Left renal pelvis (tissue), 4 donors: ENCODE measurements at regions not wholly inside any gene's neighbourhood (a gene's known extent, or its start where the extent isn't known, plus 50 kb on each side); places are given as distances from the start of the nearest gene placed in this dataset.
"Not testable (repeated sequence)": the region's sequence is repeated elsewhere in the genome, so short reads cannot be mapped to it uniquely, and the experiment has no call there.

ENCODE experiments used
- DNase-seq, 4 donors: peaks; one replicate each; pipeline ENCODE4 v3.0.0-alpha.2; 2013; ENCODE audit warnings: low read depth in 4 of 4, low spot score in 3 of 4

DNA sequence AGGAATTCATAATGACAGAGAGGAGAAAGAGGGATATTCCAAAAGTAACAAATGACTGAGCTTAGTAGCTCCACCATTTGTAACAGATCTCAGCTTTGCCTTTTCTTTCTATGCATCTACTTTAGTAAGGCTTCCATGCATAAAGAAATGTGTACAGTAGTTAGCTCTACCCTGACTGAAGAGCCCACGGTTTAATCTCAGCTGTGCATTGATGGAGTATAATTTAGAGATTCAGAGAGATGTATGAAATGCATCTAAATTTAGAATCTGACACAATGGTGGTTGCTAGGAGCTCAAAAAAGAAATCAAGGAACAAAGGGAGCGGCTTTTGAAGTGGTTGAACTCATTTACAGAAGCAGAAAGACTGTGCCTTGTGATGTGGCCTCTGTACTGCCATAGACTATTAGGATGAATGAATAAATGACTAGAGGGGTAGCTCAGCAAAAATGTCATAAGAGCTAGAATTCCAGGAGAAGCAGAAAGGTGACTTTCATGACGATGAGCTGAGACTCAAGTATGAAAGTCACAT, 838.6 kb downstream of the RPS29 start:
- no peak for DNase-seq

DNA sequence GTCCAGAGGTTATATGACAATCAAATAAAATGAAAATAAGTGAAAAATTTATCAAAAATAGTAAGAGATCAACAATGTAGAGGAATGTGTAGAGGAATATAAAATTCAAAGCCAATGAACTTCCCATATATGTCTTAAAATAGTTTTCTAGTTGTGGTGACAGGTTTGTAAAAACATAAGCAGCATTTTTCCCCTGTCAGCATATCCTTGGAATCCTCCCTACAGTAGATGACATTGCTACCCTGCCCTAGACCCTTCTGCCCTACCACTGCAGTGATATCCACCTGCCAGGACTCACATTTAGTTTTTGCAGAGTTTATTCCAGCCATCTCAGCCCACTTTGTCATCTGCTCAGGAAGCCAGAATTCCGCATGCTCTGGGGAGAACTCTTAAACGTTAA, 842.0 kb downstream of the RPS29 start:
- no peak for DNase-seq

DNA sequence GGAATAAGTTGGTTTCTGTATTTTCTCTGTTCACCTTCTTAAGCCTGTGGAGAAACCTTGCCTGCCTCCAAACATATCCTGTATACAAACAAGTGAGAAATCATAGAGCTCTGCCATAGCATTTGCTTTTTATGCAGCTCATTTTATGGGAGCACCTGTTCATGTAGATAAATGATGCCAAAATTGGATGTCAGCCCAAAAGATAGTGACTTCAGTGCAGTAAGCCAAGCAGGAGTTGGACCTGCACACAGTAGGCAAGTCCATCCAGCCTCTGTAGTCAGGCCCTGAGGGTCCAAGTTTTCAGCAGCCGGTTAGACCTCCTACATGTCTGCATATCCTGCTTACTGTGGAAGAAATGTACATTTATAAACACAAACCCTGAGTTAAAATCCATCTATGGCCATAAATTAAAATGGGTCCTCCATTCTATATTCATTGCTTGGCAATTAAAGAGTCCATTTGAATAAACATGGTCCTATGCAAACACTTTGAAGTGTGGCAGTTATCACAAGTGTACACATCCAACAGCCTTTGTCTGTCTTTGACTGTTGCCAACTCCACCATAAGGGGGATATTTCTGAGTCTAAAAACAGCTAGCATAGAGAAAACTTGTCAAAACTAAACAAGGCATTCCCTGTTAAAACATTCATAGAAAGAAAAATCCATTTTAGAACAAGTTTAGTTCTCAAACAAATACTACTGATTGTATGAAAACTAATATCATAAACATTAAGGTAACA, 847.8 kb downstream of the RPS29 start:
- no peak for DNase-seq

DNA sequence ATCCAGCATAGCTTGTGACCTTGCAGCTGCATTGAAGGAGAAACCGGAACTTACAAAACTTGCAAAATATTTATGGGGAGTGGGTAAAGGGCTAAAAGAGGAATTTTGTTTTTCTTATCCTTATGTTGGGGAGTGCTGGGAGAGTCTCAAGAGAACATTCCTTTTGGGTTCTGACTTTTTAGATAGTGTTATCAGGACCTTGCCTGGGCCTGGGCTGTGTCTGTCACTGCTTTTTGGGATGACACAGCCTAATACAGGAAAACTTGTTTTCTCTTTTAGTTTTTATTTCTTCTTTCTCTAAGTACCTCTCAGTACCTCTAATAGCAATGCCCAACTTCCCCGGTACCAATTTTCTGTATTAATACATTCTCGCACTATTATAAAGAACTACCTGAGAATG, 850.6 kb downstream of the RPS29 start:
- DNase-seq, result no peak

DNA sequence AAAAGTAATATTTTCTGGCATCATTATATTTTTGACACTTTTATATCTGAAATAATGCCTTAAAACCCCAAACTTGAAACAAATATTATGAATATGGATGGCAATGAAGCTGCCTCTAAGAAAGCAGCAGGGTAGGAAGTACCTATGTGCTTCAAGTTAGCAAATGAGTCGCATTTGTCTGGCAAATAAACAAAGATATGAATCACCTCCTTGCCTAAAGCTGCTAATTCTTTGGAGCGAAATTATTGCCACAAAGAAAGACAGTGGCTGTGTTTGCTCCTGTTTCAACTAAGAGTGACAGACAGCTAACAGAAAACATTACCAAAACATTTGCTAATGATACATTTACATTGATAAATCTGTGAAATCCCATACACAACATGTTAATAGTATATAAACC, 854.9 kb downstream of the RPS29 start:
- no peak for DNase-seq

DNA sequence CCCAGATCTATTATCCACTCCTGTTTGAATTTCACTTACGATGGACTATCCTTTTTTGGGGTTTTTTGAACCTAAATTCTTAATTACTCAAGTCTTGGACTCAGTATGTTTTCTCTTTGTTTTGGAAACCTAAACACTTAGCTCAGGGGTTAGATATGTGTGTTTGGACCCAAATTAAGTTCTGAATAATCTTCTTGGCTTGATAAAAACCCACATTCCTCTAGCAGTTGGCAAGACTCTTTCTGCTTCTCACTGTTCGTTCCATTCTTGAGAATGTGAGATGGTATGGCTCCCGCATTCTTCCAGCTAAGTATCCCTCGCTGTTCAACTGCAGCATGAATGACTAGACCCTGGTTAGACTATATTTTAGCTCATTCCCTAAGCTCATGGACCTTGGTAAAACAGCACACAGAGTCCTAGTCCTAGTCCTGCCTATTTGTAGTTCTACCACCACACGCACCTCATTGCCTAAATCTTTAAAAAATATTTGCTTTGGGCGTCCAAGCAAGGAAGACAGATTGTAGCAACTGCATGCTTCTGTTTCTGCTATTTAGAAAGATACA, 860.0 kb downstream of the RPS29 start:
- no peak for DNase-seq

DNA sequence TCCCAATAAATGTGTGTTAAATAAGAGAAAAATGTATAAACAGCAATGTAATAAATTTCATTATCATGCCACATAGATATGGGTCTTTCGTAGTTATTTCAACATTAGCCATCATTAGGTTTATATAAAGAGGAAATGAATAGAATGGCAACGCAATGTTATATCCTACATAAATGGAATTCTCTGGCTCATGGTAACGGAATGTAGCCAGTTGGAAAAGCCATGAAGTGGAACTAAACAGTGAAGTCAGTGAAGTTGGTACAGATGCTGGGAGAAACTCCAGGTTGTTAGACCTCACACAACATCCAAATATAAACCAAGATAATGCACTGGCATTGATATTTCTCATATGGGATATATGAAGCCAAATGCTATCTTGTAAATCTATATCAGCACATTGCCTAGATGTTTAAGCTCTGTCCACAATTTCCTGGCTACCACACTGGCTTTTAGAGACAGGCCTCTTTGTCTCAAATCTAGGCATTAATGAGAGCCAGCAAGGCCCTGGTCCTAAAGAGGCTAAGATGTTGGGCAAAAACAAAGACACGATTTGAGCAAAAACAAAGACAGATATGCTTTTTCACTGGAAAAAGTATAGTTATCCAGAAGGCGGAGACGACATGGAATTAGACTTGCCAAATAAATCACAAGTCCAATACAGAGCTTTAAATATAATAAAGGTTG, 861.0 kb downstream of the RPS29 start:
- DNase-seq, result no peak

DNA sequence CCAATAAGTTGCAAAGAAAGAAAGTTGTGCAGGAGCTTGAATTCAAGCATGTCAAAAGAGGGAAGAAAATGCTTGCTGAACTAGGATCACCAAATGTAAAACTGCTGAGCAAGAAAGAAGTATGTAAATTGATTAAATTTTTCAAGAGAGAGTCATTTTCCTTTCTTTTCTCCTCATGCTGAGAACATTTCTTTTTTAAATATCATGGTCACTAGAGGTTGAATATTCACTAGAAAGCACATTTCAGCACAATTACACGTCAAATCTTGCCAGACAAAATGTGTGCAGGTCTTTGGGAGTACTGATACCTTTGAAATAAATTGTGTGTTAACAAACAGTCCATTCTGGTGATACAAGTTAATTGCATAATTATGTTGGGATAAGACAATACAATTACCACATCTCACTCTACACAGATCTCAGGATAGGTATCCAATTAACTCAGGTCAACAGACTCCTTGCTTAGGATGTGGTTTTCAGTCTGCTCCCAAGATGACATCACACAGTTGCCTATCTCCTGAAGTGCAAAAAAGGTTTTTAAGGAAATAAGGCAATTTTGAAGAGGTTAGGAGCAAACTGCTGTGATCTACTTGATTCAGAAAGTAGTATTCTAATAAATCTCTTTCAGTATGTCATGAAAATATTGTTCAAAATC, 862.2 kb downstream of the RPS29 start:
- DNase-seq, result no peak

DNA sequence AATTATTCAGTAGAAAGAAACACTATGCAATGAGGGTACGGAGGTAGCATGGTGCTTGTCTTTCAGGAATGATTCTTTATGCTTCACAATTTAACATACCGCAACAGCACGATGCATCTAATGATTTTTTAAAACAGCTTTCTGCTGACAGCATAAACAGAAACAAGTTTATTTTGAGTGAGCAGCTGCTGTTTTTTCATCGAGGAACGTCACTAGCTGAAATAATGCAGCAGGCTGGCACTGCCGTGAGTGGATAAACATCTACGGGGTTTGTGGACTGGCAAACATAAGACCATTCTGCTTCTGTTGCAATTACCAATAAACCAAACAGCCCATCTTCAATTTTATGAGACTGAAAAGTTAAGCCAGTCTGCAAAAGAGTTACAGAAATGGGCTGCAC, 871.8 kb downstream of the RPS29 start:
- DNase-seq, result no peak

DNA sequence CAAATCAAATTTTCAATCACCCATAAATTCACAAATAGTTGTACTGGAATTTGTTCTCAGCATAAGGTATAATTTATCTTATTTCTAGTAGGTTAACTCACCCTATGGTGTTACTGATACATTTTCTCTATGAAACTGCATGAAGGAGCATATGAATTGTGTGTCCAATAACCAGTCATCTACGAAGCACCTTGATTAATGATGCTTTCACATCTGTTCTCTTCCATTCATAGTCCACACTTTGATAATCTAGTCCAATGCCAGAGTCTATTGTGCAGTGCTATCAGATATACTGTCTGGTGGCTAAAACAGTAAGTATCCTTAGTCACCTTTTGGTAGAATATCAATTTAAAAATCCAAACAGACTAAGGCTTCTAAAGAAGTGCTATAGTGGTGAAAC, 876.0 kb downstream of the RPS29 start:
- no peak for DNase-seq

DNA sequence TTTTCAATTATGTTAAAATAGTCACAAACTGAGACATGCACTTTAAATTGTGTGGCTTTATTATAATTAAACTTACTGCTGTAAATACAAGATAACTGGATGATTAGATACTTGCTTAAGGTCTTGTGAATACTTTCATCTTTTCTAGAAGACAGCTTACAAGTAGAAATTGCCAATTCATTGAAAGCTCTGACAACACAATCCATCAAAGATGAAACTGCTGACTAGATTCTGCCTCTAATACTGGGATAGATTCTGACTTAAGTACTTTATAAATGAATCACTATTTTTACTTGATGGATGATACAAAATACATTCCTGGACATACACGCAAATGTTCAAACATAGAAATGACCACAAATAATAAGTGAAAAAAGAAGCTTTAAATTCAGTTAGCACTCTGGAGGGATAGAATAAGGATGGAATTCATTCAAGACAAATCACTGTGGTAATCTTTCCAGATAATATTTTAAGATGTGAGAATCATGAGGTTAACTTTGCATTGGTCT, 876.8 kb downstream of the RPS29 start:
- DNase-seq, result no peak

DNA sequence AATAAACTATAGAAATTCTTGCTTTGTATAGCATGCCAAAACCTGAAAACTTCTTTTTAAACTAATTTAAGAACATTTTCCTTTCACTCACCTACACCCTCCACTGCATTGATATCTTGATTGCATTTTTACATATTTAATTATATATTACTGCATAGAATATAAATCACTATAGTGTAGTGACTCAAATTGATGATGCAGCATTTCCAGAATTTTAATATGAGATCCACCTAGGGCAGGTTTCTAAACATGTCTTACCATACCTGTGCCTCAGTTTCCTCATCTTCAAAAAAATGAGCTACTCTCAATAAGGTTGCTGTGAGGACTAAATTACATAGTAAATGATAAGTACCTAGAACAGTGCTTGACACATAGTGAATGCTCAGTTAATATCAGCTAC, 881.5 kb downstream of the RPS29 start:
- no peak for DNase-seq

DNA sequence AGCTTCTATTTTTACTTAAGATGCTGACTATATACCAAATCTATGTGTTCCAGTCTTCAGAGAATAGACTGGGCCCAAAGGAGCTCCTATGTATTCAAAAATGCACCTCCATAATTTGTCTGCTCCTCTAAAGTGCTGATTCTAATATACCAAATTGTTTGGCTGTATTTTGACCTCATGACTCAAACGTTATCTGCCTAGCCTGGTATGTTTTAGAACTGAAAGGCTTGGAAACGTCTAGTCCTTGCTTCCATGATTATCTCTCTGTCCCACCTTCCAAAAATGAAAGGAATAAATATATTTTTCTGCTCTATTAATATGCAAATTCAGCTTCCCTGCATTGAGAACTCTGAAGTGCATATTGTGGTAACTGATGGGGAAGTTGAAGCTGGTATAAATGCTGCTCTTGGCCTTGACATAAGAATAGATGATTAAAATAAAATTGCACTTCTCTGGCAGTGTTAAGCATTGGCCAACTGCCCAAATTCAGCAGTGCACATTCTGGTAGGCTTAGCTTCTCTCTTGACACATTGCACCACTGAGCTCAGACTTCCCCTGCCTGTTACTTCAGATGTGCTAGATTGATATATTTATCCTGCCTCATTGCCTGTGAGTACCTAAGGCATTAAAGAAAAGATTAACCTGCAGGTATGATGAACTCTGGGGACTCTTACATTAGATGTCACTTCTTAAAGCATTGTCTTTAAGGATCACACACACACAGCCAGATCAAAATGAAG, 882.3 kb downstream of the RPS29 start:
- DNase-seq, result no peak

DNA sequence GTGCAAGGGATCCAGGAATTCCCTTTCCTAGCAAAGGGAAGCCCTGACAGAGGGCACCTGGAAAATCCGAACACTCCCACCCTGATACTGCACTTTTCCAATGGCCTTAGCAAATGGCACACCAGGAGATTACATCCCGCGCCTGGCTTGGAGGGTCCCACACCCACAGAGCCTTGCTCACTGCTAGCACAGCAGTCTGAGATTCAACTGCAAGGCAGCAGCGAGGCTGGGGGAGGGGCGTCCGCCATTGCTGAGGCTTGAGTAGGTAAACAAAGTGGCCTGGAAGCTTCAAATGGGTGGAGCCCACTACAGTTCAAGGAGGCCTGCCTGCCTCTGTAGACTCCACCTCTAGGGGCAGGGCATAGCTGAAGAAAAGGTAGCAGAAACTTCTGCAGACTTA, 888.8 kb downstream of the RPS29 start:
- DNase-seq, result not testable (repeated sequence)

DNA sequence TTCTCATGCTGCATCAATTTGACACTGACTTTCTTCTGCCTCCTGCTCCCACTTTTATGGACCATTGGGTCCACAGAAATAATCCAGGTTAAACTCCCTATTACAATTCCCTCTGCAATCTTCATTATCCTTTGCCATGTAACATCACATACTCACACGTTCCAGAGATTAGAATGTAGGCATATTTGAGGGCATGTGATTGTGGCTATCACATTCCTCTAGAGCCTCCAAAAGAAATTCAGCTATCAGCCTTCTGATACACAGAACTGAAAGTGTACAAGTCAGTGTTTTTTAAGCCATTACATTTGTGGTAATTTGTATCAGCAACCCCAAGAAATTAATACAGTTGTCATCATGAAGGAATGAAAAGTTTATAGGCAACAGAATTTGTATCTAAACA, 892.4 kb downstream of the RPS29 start:
- DNase-seq, result no peak

DNA sequence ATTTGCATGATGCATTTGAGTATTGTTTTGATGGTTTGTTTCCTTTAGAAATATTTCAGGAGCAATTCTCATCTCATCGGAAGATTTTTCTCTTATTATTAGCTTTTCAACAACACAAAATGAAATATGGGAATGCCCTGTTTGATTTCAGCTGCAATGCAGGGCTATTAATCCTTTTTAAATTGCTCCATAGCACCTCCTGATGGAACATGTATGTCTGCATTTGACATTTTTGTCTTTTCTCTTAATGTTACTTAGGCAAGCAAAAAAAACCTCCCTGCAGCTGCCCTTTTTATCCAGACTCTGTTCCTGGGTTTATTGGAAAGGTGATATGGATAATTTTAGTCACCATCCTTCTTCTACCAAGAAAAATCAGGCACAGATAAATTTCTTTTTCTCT, 895.8 kb downstream of the RPS29 start:
- DNase-seq, result no peak

DNA sequence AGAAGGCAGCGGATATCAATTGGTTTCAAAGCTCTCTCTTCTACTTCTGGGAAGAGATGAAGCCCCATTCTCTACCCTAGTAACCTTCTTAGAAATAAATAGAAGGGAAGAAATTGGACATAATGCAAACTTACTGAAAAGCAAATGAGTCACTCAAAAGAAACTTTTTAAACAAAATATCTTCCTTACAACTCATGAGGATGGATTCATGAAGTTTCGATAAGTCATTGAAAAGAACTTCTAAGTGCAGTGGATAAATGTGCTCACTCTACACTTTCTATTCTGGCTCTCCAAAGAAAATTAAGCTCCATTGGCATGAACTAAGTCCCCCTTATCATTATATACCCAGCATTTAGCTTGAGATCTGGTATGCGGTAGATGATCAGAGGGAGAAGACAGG, 899.5 kb downstream of the RPS29 start:
- no peak for DNase-seq

DNA sequence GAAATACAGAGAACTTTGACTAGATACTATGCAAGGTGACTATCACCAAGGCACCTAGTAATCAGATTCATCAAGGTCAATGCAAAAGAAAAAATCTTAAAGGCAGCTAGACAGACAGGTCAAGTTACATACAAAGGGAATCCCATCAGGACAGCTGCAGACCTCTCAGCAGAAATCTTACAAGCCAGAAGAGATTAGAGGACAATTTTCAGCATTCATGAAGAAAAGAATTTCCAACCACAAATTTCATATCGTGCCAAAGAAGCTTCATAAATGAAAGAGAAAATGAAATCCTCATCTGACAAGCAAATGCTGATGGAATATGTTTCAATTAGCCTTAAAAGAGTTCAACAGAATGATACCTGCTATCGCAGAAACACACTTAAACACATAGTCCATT, 913.7 kb downstream of the RPS29 start:
- no peak for DNase-seq

DNA sequence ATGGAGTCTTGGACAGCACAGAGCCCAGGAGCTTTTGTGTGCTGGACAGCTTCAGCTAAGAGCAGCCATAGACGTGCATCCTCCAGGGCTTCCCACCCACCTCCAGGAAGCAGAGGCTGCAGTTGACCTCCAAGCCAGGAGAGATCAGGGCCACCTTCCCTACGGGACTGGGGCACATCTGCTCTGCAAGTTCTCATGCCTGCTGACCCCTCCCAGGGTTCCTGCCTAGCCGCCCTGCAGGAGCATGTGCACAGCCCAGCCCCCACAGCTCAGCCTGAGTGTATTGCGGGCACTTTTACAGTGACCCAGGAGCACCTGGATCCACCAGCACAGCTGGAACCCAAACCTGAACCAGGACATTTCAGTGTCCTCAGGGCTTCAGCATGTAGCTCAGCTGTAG, 915.2 kb downstream of the RPS29 start:
- DNase-seq, result no peak

DNA sequence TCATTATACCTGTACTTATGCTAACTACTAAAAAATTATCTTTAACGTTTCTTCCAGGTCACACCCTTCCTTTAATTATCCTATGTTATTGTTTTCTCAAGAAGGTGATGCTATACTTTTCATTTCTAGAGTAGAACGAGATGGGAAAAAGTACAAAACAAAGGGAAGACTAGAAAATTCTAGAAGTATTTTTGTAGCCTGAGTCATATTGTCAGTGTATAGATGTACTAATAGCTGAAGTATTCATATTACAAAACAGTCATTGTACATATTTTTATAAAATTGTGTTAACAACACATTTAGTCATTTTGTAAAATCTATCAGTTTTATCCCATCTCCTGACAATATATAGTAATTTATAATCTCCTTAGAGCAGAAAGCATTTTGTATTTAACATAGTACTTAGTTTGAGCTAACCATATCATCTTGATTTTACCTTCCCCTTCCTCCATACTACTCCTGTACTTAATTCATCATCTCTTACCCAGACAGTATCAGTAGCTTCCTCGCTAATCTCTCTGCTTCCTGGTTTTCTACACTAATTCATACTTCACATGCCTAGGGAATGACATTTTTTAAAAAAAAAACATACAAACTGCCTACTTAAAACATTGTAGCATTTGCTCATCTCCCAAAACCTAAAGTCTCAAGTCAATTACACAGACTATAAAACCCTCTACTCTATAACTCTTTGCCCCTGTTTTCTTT, 920.9 kb downstream of the RPS29 start:
- DNase-seq, result no peak
